WTC11 (cell line): ENCODE measurements at regions not wholly inside any gene's neighbourhood (a gene's known extent, or its start where the extent isn't known, plus 50 kb on each side); places are given as distances from the start of the nearest gene placed in this dataset.

Source experiments
- ATAC-seq: fragments of 200-7000 bp; cut with Tn5 transposase; 2 replicates; pipeline ENCODE4 v1.10.0; 2021; ENCODE audit warnings: mild to moderate bottlenecking, moderate library complexity
- CTCF ChIA-PET: fragments of 300-600 bp; sonication (Branson Sonifier 250); formaldehyde crosslinking; loops from one replicate; lab custom pipeline; 2021; ENCODE audit warnings: antibody characterized with exemption; lab: Charles Lee
- POLR2A ChIA-PET: fragments of 350-600 bp; sonication (Branson Sonifier 250); formaldehyde crosslinking; loops from one replicate; lab custom pipeline; 2021; ENCODE audit warnings: antibody characterized with exemption; lab: Charles Lee
- DNase-seq: peaks from one replicate; pipeline ENCODE4 v3.0.0; 2021; ENCODE audit warnings: low spot score
- H3K27ac Mint-ChIP-seq: 2 replicates; pipeline ENCODE4 v1.8.0; 2021; ENCODE audit warnings: mixed read lengths
- H3K27me3 Mint-ChIP-seq: 2 replicates; pipeline ENCODE4 v1.8.0; 2021; ENCODE audit warnings: low read depth, mild to moderate bottlenecking, moderate library complexity, mixed read lengths
- H3K36me3 Mint-ChIP-seq: 2 replicates; pipeline ENCODE4 v1.8.0; 2021; ENCODE audit warnings: mixed read lengths
- H3K4me1 Mint-ChIP-seq: 2 replicates; pipeline ENCODE4 v1.8.0; 2022; ENCODE audit warnings: mixed read lengths
- H3K4me3 Mint-ChIP-seq: 2 replicates; pipeline ENCODE4 v1.8.0; 2021; ENCODE audit warnings: mild to moderate bottlenecking, moderate library complexity, mixed read lengths
- H3K9me3 Mint-ChIP-seq: 2 replicates; pipeline ENCODE4 v1.8.0; 2021; ENCODE audit warnings: mixed read lengths
- FOXK1 ChIP-seq: sonication (generic); formaldehyde crosslinking; IDR thresholded peaks from 2 replicates; pipeline ENCODE4 v1.8.0; 2022; ENCODE audit warnings: mild to moderate bottlenecking, moderate library complexity, missing genetic modification reagents
- GABPB1 ChIP-seq: sonication (generic); formaldehyde crosslinking; IDR thresholded peaks from 2 replicates; pipeline ENCODE4 v1.8.1; 2023; ENCODE audit warnings: mild to moderate bottlenecking, missing genetic modification reagents
- GTF2I ChIP-seq: fragments of 250-450 bp; sonication (Bioruptor Pico); conservative IDR thresholded peaks from 2 replicates; pipeline ENCODE4 v1.4.0; 2021; ENCODE audit warnings: mild to moderate bottlenecking
- IRF2 ChIP-seq: sonication (generic); formaldehyde crosslinking; IDR thresholded peaks from 2 replicates; pipeline ENCODE4 v1.8.0; 2022; ENCODE audit warnings: low read depth, missing genetic modification reagents, borderline replicate concordance
- NFYB ChIP-seq: sonication (generic); formaldehyde crosslinking; conservative IDR thresholded peaks from 2 replicates; pipeline ENCODE4 v1.8.0; 2022; ENCODE audit warnings: low read depth, missing genetic modification reagents
- NR3C1 ChIP-seq: sonication (generic); formaldehyde crosslinking; conservative IDR thresholded peaks from 2 replicates; pipeline ENCODE4 v1.8.1; 2023; ENCODE audit warnings: low read depth, mild to moderate bottlenecking, missing genetic modification reagents
- TEAD4 ChIP-seq: sonication (generic); formaldehyde crosslinking; IDR thresholded peaks from 2 replicates; pipeline ENCODE4 v1.8.0; 2022; ENCODE audit warnings: mild to moderate bottlenecking, missing genetic modification reagents
- ZNF423 ChIP-seq: fragments of 250-450 bp; sonication (Bioruptor Pico); IDR thresholded peaks from 2 replicates; pipeline ENCODE4 v2.1.2; 2022; ENCODE audit warnings: mild to moderate bottlenecking, moderate library complexity
- TF ChIP-seq, protein P1 (sequence below): sonication (generic); formaldehyde crosslinking; IDR thresholded peaks from 2 replicates; pipeline ENCODE4 v1.8.1; 2022; ENCODE audit warnings: missing genetic modification reagents, borderline replicate concordance
- TF ChIP-seq, protein P2 (sequence below): fragments of 250-450 bp; sonication (Bioruptor Pico); IDR thresholded peaks from 2 replicates; pipeline ENCODE4 v1.9.0; 2021; ENCODE audit warnings: mild to moderate bottlenecking
- TF ChIP-seq, protein P3 (sequence below): sonication (generic); formaldehyde crosslinking; IDR thresholded peaks from 2 replicates; pipeline ENCODE4 v1.8.1; 2022; ENCODE audit warnings: mild to moderate bottlenecking, missing genetic modification reagents, moderate library complexity, borderline replicate concordance
- TF ChIP-seq, protein P4 (sequence below): sonication (generic); formaldehyde crosslinking; IDR thresholded peaks from 2 replicates; pipeline ENCODE4 v1.8.0; 2023; ENCODE audit warnings: missing genetic modification reagents, mild to moderate bottlenecking, borderline replicate concordance

DNA sequence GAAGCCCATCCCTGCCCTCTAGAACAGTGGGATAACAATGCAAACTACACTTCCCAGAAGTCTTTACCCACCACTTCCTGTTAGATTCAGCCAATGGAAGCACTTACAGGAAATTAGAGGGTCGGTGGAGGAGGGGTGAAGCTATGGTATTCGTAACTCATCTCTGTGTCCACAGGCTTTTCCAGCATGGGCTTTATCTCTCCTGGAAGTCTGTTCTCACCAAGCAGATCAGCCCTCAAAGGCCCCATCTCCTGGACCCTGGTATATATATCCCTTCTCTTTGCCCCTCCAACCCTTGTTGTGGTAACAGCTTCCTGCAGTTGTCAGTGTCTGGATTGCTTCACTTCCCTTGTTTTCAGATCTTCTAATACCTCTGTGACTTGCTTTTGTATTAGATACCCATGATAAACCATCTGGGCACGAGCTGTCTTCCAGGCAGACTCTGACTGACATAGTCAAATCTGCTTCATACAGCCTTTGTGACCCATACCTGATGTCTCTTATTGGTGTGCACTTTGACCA lies 475.0 kb upstream of the POU3F3 start:
- TF ChIP-seq, protein P1, sequence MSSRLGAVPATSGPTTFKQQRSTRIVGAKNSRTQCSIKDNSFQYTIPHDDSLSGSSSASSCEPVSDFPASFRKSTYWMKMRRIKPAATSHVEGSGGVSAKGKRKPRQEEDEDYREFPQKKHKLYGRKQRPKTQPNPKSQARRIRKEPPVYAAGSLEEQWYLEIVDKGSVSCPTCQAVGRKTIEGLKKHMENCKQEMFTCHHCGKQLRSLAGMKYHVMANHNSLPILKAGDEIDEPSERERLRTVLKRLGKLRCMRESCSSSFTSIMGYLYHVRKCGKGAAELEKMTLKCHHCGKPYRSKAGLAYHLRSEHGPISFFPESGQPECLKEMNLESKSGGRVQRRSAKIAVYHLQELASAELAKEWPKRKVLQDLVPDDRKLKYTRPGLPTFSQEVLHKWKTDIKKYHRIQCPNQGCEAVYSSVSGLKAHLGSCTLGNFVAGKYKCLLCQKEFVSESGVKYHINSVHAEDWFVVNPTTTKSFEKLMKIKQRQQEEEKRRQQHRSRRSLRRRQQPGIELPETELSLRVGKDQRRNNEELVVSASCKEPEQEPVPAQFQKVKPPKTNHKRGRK (CRISPR knock-in tag): no peak
- peak; percentile 25; the same call in 1 of the 2 replicates for TF ChIP-seq NFYB (CRISPR knock-in tag)
- H3K27ac Mint-ChIP-seq: 0 out of 2 replicates have a peak overlapping the region, but pooled peaks have one; percentile 7
- peaks cover 5% of the 10 kb centered on the region for H3K9me3 Mint-ChIP-seq
- ATAC-seq (peak; percentile 100), DNase-seq (no peak)
- H3K27me3 Mint-ChIP-seq: no peaks in the 10 kb centered on the region; the same call in 1 of the 2 replicates
- H3K4me1 Mint-ChIP-seq: peaks cover 9% of the 10 kb centered on the region
- POLR2A ChIA-PET: no interaction called here
- no peaks in the 10 kb centered on the region for H3K36me3 Mint-ChIP-seq
- CTCF ChIA-PET: interaction anchor here (1.0 kb wide), 1 partner anchor 11 kb away, joined by 3 read pairs; no protein-coding TSS in a partner anchor
- peak overlapping the region; percentile 65 for H3K4me3 Mint-ChIP-seq

DNA sequence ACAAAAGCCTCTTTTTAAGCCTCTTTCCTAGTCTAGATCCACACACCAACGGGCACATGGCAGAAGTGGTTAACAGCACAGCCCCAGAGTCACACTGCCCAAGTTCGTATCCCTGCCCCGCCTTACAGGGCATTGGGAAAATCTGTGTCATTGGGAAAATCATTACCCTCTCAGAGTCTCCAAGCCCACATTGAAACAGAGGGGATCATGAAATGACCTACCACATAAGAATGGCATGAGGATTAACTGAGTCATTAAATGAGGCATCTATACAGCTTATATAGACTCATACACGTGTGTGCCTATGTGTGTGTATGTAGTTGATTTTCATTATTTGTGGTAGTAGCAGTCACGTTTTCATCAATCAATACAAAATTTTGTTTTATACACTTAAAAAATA lies 469.0 kb upstream of the POU3F3 start:
- TF ChIP-seq TEAD4 (CRISPR knock-in tag) (no peak), IRF2 (CRISPR knock-in tag) (no peak), ZNF423 (no peak), NR3C1 (CRISPR knock-in tag) (no peak), GTF2I (CRISPR knock-in tag) (no peak), FOXK1 (CRISPR knock-in tag) (no peak), GABPB1 (CRISPR knock-in tag) (no peak)
- TF ChIP-seq, protein P2, sequence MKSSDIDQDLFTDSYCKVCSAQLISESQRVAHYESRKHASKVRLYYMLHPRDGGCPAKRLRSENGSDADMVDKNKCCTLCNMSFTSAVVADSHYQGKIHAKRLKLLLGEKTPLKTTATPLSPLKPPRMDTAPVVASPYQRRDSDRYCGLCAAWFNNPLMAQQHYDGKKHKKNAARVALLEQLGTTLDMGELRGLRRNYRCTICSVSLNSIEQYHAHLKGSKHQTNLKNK (CRISPR knock-in tag): no peak
- TF ChIP-seq, protein P3, sequence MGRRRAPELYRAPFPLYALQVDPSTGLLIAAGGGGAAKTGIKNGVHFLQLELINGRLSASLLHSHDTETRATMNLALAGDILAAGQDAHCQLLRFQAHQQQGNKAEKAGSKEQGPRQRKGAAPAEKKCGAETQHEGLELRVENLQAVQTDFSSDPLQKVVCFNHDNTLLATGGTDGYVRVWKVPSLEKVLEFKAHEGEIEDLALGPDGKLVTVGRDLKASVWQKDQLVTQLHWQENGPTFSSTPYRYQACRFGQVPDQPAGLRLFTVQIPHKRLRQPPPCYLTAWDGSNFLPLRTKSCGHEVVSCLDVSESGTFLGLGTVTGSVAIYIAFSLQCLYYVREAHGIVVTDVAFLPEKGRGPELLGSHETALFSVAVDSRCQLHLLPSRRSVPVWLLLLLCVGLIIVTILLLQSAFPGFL: no peak
- TF ChIP-seq, all 79 proteins: peak for 0
- Mint-ChIP-seq H3K27me3 (no peaks in the 10 kb centered on the region; the same call in 1 of the 2 replicates), H3K27ac (no peak overlapping the region), H3K4me1 (peaks cover 10% of the 10 kb centered on the region), H3K9me3 (peaks cover 11% of the 10 kb centered on the region), H3K4me3 (no peak overlapping the region), H3K36me3 (peaks cover 4% of the 10 kb centered on the region; the same call in 1 of the 2 replicates)
- ATAC-seq: no peak
- DNase-seq: no peak
- CTCF ChIA-PET: no interaction called here
- POLR2A ChIA-PET: no interaction called here

DNA sequence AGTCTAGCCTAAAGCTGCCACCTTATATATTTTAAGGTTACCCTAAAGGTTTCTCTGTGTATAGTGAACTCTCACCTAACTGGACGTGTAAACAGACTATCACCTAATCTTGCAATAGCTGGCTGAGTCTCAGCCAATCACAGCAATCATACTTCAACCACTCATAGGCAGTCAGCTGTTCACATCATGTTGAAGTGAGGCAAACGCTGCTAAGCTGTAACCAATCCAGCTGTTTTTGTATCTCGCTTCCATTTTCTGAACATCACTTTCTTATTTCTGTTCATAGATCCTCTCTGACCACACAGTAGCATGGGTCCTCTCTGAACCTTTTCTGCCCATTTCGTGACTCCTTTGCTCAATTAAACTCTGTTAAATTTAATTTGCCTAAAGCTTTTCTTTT lies 468.2 kb upstream of the POU3F3 start:
- Mint-ChIP-seq H3K27ac (no peak overlapping the region), H3K36me3 (peaks cover 4% of the 10 kb centered on the region; the same call in 1 of the 2 replicates), H3K9me3 (peaks cover 12% of the 10 kb centered on the region), H3K4me3 (no peak overlapping the region), H3K4me1 (peaks cover 10% of the 10 kb centered on the region), H3K27me3 (no peaks in the 10 kb centered on the region)
- DNase-seq (no peak), ATAC-seq (no peak)
- TF ChIP-seq, protein P4, sequence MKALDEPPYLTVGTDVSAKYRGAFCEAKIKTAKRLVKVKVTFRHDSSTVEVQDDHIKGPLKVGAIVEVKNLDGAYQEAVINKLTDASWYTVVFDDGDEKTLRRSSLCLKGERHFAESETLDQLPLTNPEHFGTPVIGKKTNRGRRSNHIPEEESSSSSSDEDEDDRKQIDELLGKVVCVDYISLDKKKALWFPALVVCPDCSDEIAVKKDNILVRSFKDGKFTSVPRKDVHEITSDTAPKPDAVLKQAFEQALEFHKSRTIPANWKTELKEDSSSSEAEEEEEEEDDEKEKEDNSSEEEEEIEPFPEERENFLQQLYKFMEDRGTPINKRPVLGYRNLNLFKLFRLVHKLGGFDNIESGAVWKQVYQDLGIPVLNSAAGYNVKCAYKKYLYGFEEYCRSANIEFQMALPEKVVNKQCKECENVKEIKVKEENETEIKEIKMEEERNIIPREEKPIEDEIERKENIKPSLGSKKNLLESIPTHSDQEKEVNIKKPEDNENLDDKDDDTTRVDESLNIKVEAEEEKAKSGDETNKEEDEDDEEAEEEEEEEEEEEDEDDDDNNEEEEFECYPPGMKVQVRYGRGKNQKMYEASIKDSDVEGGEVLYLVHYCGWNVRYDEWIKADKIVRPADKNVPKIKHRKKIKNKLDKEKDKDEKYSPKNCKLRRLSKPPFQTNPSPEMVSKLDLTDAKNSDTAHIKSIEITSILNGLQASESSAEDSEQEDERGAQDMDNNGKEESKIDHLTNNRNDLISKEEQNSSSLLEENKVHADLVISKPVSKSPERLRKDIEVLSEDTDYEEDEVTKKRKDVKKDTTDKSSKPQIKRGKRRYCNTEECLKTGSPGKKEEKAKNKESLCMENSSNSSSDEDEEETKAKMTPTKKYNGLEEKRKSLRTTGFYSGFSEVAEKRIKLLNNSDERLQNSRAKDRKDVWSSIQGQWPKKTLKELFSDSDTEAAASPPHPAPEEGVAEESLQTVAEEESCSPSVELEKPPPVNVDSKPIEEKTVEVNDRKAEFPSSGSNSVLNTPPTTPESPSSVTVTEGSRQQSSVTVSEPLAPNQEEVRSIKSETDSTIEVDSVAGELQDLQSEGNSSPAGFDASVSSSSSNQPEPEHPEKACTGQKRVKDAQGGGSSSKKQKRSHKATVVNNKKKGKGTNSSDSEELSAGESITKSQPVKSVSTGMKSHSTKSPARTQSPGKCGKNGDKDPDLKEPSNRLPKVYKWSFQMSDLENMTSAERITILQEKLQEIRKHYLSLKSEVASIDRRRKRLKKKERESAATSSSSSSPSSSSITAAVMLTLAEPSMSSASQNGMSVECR (CRISPR knock-in tag): no peak
- ChIA-PET POLR2A (no interaction called here), CTCF (no interaction called here)
